Body of pancreas (tissue), 4 donors: ENCODE measurements at regions not wholly inside any gene's neighbourhood (a gene's known extent, or its start where the extent isn't known, plus 50 kb on each side); places are given as distances from the start of the nearest gene placed in this dataset.

ENCODE experiments used
- CTCF ChIP-seq, 7 experiments: fragments of 450-650 bp in 4 of 7; fragments of 200-600 bp in 3 of 7; sonication (generic) in 3 of 7; IDR thresholded peaks; one replicate each; pipeline ENCODE4 v1.5.1; 2016 to 2019; ENCODE audit warnings: antibody characterized with exemption in 7 of 7
- POLR2A ChIP-seq, 3 donors: fragments of 450-650 bp; IDR thresholded peaks; one replicate each; pipeline ENCODE4 v1.6.1; 2016; ENCODE audit warnings: antibody characterized with exemption in 3 of 3, mild to moderate bottlenecking in 2 of 3

- TF ChIP-seq CTCF (IDR thresholded peaks at IDR 0.05) (no peak), POLR2A (IDR thresholded peaks at IDR 0.05) (no peak)
Observed at GRCh38 chr19:32150605-32151004, 194.8 kb upstream of the ZNF507 start.
